ENCODE measurements at regions not wholly inside any gene's neighbourhood (a gene's known extent, or its start where the extent isn't known, plus 50 kb on each side); places are given as distances from the start of the nearest gene placed in this dataset.

- TF ChIP-seq CTCF (IDR thresholded peaks at IDR 0.05), result no peak
- no peak for TF ChIP-seq POLR2A (IDR thresholded peaks at IDR 0.05)
Observed at GRCh38 chr3:22685597-22685996, 517.5 kb upstream of the UBE2E2 start.
